Fibroblast of mammary gland (primary cell): ENCODE measurements at regions not wholly inside any gene's neighbourhood (a gene's known extent, or its start where the extent isn't known, plus 50 kb on each side); places are given as distances from the start of the nearest gene placed in this dataset.
A peak's percentile ranks its signal among the peaks of the same experiment; 100 is the strongest.

Experiments used
- DNase-seq: peaks from one replicate; pipeline ENCODE4 v3.0.0-alpha.2; 2010; ENCODE audit warnings: low read depth
- H3K4me3 ChIP-seq: 2 replicates; pipeline ENCODE4 v1.5.1; 2011; ENCODE audit warnings: low read depth, mild to moderate bottlenecking, low read length, moderate library complexity; ENCODE audit not compliant: control insufficient read depth
- CTCF ChIP-seq: conservative IDR thresholded peaks from 2 replicates; pipeline ENCODE4 v1.5.1; 2011; ENCODE audit warnings: low read depth, low read length, inconsistent platforms; ENCODE audit not compliant: control insufficient read depth, insufficient read depth

- no peak overlapping the region for H3K4me3 ChIP-seq
- no peak for TF ChIP-seq CTCF
- no peak for DNase-seq
Measured at GRCh38 chr5:30050056-30050815, 1143.2 kb upstream of the CDH6 start.

- DNase-seq: no peak
Measured at GRCh38 chr5:30042677-30043076, 1150.8 kb upstream of the CDH6 start.

GRCh38 chr5:30041831-30042385 is 1151.6 kb upstream of the CDH6 start:
- no peak for TF ChIP-seq CTCF
- H3K4me3 ChIP-seq: no peak overlapping the region
- no peak for DNase-seq

More at GRCh38 chr5:30042677-30043076, 1150.8 kb upstream of the CDH6 start:
- H3K4me3 ChIP-seq: no peak overlapping the region
- no peak for TF ChIP-seq CTCF

GRCh38 chr5:30041291-30041690 is 1152.2 kb upstream of the CDH6 start:
- DNase-seq: no peak
- no peak overlapping the region for H3K4me3 ChIP-seq

GRCh38 chr5:30040488-30041118 is 1152.9 kb upstream of the CDH6 start:
- TF ChIP-seq CTCF: peak; percentile 35
- H3K4me3 ChIP-seq: no peak overlapping the region
- peak; percentile 23 for DNase-seq

More at GRCh38 chr5:30041291-30041690, 1152.2 kb upstream of the CDH6 start:
- TF ChIP-seq CTCF: no peak

GRCh38 chr5:30039379-30039778 is 1154.1 kb upstream of the CDH6 start:
- TF ChIP-seq CTCF: no peak
- H3K4me3 ChIP-seq: no peak overlapping the region
- DNase-seq: no peak
